ENCODE measurements at regions not wholly inside any gene's neighbourhood (a gene's known extent, or its start where the extent isn't known, plus 50 kb on each side); places are given as distances from the start of the nearest gene placed in this dataset.

DNA sequence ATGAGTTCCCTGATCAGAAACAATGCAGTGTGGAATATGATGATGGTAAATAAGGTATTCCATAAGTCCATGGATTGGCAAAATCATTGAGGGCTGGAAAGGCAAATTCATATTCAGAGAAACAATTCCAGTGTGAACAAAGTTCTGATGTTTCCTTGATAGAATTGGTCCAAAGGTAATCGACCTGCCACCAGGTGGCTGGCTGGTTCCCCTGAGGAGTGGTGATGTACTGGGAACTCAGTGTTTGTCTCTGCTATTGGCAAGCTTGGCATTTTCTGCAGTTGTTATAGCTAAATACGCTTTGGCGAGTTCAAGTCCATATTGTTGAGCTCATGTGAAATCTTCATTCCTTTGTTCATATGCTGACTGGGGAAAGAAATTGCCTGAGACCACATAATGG lies 165.5 kb upstream of the PTGFR start (continued):
- TF ChIP-seq, protein P1, sequence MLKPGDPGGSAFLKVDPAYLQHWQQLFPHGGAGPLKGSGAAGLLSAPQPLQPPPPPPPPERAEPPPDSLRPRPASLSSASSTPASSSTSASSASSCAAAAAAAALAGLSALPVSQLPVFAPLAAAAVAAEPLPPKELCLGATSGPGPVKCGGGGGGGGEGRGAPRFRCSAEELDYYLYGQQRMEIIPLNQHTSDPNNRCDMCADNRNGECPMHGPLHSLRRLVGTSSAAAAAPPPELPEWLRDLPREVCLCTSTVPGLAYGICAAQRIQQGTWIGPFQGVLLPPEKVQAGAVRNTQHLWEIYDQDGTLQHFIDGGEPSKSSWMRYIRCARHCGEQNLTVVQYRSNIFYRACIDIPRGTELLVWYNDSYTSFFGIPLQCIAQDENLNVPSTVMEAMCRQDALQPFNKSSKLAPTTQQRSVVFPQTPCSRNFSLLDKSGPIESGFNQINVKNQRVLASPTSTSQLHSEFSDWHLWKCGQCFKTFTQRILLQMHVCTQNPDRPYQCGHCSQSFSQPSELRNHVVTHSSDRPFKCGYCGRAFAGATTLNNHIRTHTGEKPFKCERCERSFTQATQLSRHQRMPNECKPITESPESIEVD (tag by site-specific recombination; IDR thresholded peaks at IDR 0.05), result no peak
- TF ChIP-seq, protein P2, sequence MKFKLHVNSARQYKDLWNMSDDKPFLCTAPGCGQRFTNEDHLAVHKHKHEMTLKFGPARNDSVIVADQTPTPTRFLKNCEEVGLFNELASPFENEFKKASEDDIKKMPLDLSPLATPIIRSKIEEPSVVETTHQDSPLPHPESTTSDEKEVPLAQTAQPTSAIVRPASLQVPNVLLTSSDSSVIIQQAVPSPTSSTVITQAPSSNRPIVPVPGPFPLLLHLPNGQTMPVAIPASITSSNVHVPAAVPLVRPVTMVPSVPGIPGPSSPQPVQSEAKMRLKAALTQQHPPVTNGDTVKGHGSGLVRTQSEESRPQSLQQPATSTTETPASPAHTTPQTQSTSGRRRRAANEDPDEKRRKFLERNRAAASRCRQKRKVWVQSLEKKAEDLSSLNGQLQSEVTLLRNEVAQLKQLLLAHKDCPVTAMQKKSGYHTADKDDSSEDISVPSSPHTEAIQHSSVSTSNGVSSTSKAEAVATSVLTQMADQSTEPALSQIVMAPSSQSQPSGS (tag by site-specific recombination; IDR thresholded peaks at IDR 0.05; ENCODE audit: low read depth), result no peak

DNA sequence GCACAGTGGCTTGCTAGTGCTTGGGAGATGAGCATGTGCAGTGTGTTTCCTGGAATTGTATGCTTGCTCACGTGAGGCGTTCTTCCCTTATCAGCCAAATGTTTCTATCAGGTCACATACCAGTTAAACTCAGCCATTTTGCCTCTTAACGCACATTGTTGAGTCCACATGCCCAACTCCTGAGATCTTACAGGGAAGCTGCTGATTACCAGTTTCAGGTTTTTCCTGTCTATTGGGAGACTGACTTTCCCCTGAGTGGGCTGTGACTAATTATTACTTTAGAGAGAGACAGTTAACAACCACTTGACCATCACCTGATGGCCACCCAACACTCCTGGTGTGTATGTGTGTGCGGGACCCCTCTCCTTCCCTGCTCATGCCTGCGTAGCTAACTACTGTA lies 161.3 kb upstream of the PTGFR start:
- POLR2A ChIA-PET, result no interaction called here
- Histone ChIP-seq H3K4me3 (ENCODE audit: low read depth, low read length) (no peak overlapping the region), H3K36me3 (ENCODE audit: control insufficient read depth in 2 of 2, insufficient read depth in 1 of 2, low read length in 2 of 2) (no peaks in the 10 kb centered on the region), H3K9me3 (ENCODE audit: control insufficient read depth, insufficient read depth, low read depth, low read length) (no peaks in the 10 kb centered on the region), H3K4me1 (ENCODE audit: control insufficient read depth, insufficient read depth, low read length) (no peaks in the 10 kb centered on the region), H3K27ac (ENCODE audit: extremely low read depth, low read depth, low read length) (no peak overlapping the region)
- TF ChIP-seq ZNF133 (tag by site-specific recombination; IDR thresholded peaks at IDR 0.05) (no peak), ZNF747 (tag by site-specific recombination; IDR thresholded peaks at IDR 0.05) (no peak), ZNF843 (tag by site-specific recombination; IDR thresholded peaks at IDR 0.05) (no peak), ZNF792 (tag by site-specific recombination; IDR thresholded peaks at IDR 0.05) (no peak), ZNF114 (tag by site-specific recombination; IDR thresholded peaks at IDR 0.05) (no peak), ZNF423 (tag by site-specific recombination; IDR thresholded peaks at IDR 0.05) (no peak), TCF7L2 (IDR thresholded peaks at IDR 0.05; ENCODE audit: borderline replicate concordance, low read depth, low read length) (no peak), ZNF654 (tag by site-specific recombination; IDR thresholded peaks at IDR 0.05; ENCODE audit: low read depth) (no peak), ZNF791 (tag by site-specific recombination; IDR thresholded peaks at IDR 0.05) (no peak), ZNF670 (tag by site-specific recombination; IDR thresholded peaks at IDR 0.05; ENCODE audit: low read depth) (no peak), KLF9 (tag by site-specific recombination; IDR thresholded peaks at IDR 0.05; ENCODE audit: low read depth) (no peak), KLF1 (tag by site-specific recombination; IDR thresholded peaks at IDR 0.05) (no peak), ZNF391 (tag by site-specific recombination; IDR thresholded peaks at IDR 0.05; ENCODE audit: borderline replicate concordance, low read depth) (no peak), YY1 (tag by site-specific recombination; IDR thresholded peaks at IDR 0.05) (no peak), ZNF768 (tag by site-specific recombination; IDR thresholded peaks at IDR 0.05) (no peak), ZNF660 (tag by site-specific recombination; IDR thresholded peaks at IDR 0.05) (no peak)
- TF ChIP-seq, protein P3, sequence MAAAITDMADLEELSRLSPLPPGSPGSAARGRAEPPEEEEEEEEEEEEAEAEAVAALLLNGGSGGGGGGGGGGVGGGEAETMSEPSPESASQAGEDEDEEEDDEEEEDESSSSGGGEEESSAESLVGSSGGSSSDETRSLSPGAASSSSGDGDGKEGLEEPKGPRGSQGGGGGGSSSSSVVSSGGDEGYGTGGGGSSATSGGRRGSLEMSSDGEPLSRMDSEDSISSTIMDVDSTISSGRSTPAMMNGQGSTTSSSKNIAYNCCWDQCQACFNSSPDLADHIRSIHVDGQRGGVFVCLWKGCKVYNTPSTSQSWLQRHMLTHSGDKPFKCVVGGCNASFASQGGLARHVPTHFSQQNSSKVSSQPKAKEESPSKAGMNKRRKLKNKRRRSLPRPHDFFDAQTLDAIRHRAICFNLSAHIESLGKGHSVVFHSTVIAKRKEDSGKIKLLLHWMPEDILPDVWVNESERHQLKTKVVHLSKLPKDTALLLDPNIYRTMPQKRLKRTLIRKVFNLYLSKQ (tag by site-specific recombination; IDR thresholded peaks at IDR 0.05; ENCODE audit: borderline replicate concordance), result no peak
- TF ChIP-seq, protein P4, sequence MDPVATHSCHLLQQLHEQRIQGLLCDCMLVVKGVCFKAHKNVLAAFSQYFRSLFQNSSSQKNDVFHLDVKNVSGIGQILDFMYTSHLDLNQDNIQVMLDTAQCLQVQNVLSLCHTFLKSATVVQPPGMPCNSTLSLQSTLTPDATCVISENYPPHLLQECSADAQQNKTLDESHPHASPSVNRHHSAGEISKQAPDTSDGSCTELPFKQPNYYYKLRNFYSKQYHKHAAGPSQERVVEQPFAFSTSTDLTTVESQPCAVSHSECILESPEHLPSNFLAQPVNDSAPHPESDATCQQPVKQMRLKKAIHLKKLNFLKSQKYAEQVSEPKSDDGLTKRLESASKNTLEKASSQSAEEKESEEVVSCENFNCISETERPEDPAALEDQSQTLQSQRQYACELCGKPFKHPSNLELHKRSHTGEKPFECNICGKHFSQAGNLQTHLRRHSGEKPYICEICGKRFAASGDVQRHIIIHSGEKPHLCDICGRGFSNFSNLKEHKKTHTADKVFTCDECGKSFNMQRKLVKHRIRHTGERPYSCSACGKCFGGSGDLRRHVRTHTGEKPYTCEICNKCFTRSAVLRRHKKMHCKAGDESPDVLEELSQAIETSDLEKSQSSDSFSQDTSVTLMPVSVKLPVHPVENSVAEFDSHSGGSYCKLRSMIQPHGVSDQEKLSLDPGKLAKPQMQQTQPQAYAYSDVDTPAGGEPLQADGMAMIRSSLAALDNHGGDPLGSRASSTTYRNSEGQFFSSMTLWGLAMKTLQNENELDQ (tag by site-specific recombination; IDR thresholded peaks at IDR 0.05; ENCODE audit: low read depth), result no peak
- CTCF ChIA-PET, result no interaction called here

All from HEK293 (cell line).